Thyroid gland (tissue), 4 donors: ENCODE measurements at regions not wholly inside any gene's neighbourhood (a gene's known extent, or its start where the extent isn't known, plus 50 kb on each side); places are given as distances from the start of the nearest gene placed in this dataset.

ENCODE experiments used
- POLR2A ChIP-seq, 2 donors: fragments of 450-650 bp; IDR thresholded peaks; one replicate each; pipeline ENCODE4 v1.6.1; 2017; ENCODE audit warnings: antibody characterized with exemption in 2 of 2, mild to moderate bottlenecking in 2 of 2, moderate library complexity in 1 of 2
- TF ChIP-seq, protein P1 (sequence below), 6 experiments: fragments of 200-600 bp in 3 of 6; fragments of 450-650 bp in 3 of 6; sonication (generic) in 3 of 6; IDR thresholded peaks; one replicate each; pipeline ENCODE4 v1.5.1; 2016 to 2019; ENCODE audit warnings: antibody characterized with exemption in 6 of 6, mild to moderate bottlenecking in 2 of 6, inconsistent platforms in 1 of 6, moderate library complexity in 1 of 6

DNA sequence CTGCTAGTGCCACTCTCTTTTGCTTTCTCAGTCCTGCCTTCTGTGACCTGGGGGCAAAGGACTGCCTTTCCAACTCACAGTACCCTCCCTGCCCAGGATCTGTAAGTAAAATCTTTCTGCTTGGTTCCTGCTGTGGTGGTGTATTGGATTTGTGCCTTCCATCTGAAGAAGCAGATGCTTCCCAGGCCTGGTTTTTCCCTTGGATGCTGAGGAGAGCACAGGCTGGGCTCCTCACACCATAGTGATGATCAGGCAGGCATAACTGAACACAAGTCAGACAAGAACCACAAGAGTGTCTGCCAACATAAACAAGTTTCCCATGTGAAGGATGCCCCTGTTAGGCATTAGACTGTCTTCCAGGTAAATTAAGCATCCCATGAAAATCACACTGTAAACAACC lies 121.3 kb upstream of the NRXN1 start:
- TF ChIP-seq POLR2A (IDR thresholded peaks at IDR 0.05), result no peak
- TF ChIP-seq, protein P1, sequence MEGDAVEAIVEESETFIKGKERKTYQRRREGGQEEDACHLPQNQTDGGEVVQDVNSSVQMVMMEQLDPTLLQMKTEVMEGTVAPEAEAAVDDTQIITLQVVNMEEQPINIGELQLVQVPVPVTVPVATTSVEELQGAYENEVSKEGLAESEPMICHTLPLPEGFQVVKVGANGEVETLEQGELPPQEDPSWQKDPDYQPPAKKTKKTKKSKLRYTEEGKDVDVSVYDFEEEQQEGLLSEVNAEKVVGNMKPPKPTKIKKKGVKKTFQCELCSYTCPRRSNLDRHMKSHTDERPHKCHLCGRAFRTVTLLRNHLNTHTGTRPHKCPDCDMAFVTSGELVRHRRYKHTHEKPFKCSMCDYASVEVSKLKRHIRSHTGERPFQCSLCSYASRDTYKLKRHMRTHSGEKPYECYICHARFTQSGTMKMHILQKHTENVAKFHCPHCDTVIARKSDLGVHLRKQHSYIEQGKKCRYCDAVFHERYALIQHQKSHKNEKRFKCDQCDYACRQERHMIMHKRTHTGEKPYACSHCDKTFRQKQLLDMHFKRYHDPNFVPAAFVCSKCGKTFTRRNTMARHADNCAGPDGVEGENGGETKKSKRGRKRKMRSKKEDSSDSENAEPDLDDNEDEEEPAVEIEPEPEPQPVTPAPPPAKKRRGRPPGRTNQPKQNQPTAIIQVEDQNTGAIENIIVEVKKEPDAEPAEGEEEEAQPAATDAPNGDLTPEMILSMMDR (IDR thresholded peaks at IDR 0.05), result no peak
